Liver (tissue), 8 donors: ENCODE measurements at regions not wholly inside any gene's neighbourhood (a gene's known extent, or its start where the extent isn't known, plus 50 kb on each side); places are given as distances from the start of the nearest gene placed in this dataset.
"Not testable (repeated sequence)": the region's sequence is repeated elsewhere in the genome, so short reads cannot be mapped to it uniquely, and the experiment has no call there.

ENCODE experiments used
- DNase-seq: peaks from one replicate; pipeline ENCODE4 v3.0.0-alpha.2; 2017; ENCODE audit warnings: low spot score
- H3K27ac ChIP-seq, 2 donors: one replicate each; pipeline ENCODE4 v1.7.0; 2013; ENCODE audit warnings: inconsistent platforms in 2 of 2, low read length in 2 of 2, control low read depth in 1 of 2, low read depth in 1 of 2, mild to moderate bottlenecking in 1 of 2
- H3K27me3 ChIP-seq, 4 donors: one replicate each; pipeline versions ENCODE4 v1.6.1 to v1.7.0; 2013; ENCODE audit warnings: low read length in 3 of 4, inconsistent platforms in 1 of 4, mild to moderate bottlenecking in 1 of 4, moderate library complexity in 1 of 4; ENCODE audit not compliant: control insufficient read depth in 4 of 4, insufficient read depth in 4 of 4
- H3K36me3 ChIP-seq, 4 donors: one replicate each; pipeline versions ENCODE4 v1.6.1 to v1.7.0; 2013; ENCODE audit warnings: low read length in 3 of 4, mild to moderate bottlenecking in 3 of 4, low read depth in 1 of 4, moderate library complexity in 1 of 4; ENCODE audit not compliant: control insufficient read depth in 4 of 4, insufficient read depth in 3 of 4
- H3K4me1 ChIP-seq, 4 donors: one replicate each; pipeline versions ENCODE4 v1.6.1 to v1.7.0; 2013; ENCODE audit warnings: low read length in 3 of 4, mild to moderate bottlenecking in 3 of 4, moderate library complexity in 1 of 4; ENCODE audit not compliant: control insufficient read depth in 4 of 4, insufficient read depth in 4 of 4
- H3K4me3 ChIP-seq, 3 donors: one replicate each; pipeline versions ENCODE4 v1.6.1 to v1.7.0; 2013; ENCODE audit warnings: low read length in 3 of 3, control low read depth in 1 of 3, low read depth in 1 of 3, mild to moderate bottlenecking in 1 of 3
- H3K9ac ChIP-seq, 2 donors: one replicate each; pipeline ENCODE4 v1.7.0; 2013; ENCODE audit warnings: low read length in 2 of 2, mild to moderate bottlenecking in 2 of 2, moderate library complexity in 2 of 2, control low read depth in 1 of 2, low read depth in 1 of 2
- H3K9me3 ChIP-seq, 4 donors: one replicate each; pipeline versions ENCODE4 v1.6.1 to v1.7.0; 2013; ENCODE audit warnings: low read length in 3 of 4; ENCODE audit not compliant: control insufficient read depth in 4 of 4
- EGR1 ChIP-seq, 2 donors: IDR thresholded peaks; 2 replicates each; pipeline ENCODE4 v1.6.1; 2016 to 2018; ENCODE audit warnings: antibody characterized with exemption in 2 of 2, low read depth in 2 of 2
- FOXA1 ChIP-seq: IDR thresholded peaks from 2 replicates; pipeline ENCODE4 v1.6.1; 2016; ENCODE audit warnings: antibody characterized with exemption
- FOXA2 ChIP-seq: IDR thresholded peaks from 2 replicates; pipeline ENCODE4 v1.6.1; 2016; ENCODE audit warnings: antibody characterized with exemption
- GABPA ChIP-seq, 2 donors: IDR thresholded peaks in 1 of 2; conservative IDR thresholded peaks in 1 of 2; 2 replicates each; pipeline ENCODE4 v1.6.1; 2016; ENCODE audit warnings: antibody characterized with exemption in 2 of 2, mild to moderate bottlenecking in 1 of 2, moderate library complexity in 1 of 2
- HNF4A ChIP-seq, 2 donors: conservative IDR thresholded peaks; 2 replicates each; pipeline ENCODE4 v1.6.1; 2016; ENCODE audit warnings: antibody characterized with exemption in 2 of 2, mild to moderate bottlenecking in 2 of 2
- HNF4G ChIP-seq: IDR thresholded peaks from 2 replicates; pipeline ENCODE4 v1.6.1; 2016; ENCODE audit warnings: antibody characterized with exemption
- JUND ChIP-seq, 2 donors: IDR thresholded peaks; 2 replicates each; pipeline ENCODE4 v1.6.1; 2016; ENCODE audit warnings: antibody characterized with exemption in 2 of 2
- NR2F2 ChIP-seq: IDR thresholded peaks from 2 replicates; pipeline ENCODE4 v1.6.1; 2016; ENCODE audit warnings: antibody characterized with exemption
- RXRA ChIP-seq, 2 donors: IDR thresholded peaks; 2 replicates each; pipeline ENCODE4 v1.6.1; 2017 to 2018; ENCODE audit warnings: antibody characterized with exemption in 2 of 2, mild to moderate bottlenecking in 1 of 2
- SP1 ChIP-seq: IDR thresholded peaks from 2 replicates; pipeline ENCODE4 v1.6.1; 2018; ENCODE audit warnings: antibody characterized with exemption, mild to moderate bottlenecking
- TAF1 ChIP-seq: conservative IDR thresholded peaks from 2 replicates; pipeline ENCODE4 v1.6.1; 2016; ENCODE audit warnings: antibody characterized with exemption, mild to moderate bottlenecking
- YY1 ChIP-seq: IDR thresholded peaks from 2 replicates; pipeline ENCODE4 v1.6.1; 2016; ENCODE audit warnings: antibody characterized with exemption, mild to moderate bottlenecking
- WGBS: extraction: QIAGEN DNeasy Blood & Tissue Kit; methylation state at CpG from one replicate; pipeline ENCODE4 v1.1.7; 2013; 5-methylcytosine and 5-hydroxymethylcytosine counted together
- TF ChIP-seq, protein P1 (sequence below): IDR thresholded peaks from 2 replicates; pipeline ENCODE4 v1.6.1; 2016; ENCODE audit warnings: antibody characterized with exemption
- TF ChIP-seq, protein P2 (sequence below): IDR thresholded peaks from 2 replicates; pipeline ENCODE4 v1.6.1; 2016; ENCODE audit warnings: antibody characterized with exemption
- TF ChIP-seq, protein P3 (sequence below): fragments of 150-350 bp; IDR thresholded peaks from 2 replicates; pipeline ENCODE4 v1.5.1; 2017; ENCODE audit warnings: improper control_type of control experiment, low read depth, low read length; ENCODE audit not compliant: missing input control
- donor health status: healthy.
- donor health status: healthy.
- donor health status: healthy.
- donor health status: healthy.
- donor health status: healthy.

DNA sequence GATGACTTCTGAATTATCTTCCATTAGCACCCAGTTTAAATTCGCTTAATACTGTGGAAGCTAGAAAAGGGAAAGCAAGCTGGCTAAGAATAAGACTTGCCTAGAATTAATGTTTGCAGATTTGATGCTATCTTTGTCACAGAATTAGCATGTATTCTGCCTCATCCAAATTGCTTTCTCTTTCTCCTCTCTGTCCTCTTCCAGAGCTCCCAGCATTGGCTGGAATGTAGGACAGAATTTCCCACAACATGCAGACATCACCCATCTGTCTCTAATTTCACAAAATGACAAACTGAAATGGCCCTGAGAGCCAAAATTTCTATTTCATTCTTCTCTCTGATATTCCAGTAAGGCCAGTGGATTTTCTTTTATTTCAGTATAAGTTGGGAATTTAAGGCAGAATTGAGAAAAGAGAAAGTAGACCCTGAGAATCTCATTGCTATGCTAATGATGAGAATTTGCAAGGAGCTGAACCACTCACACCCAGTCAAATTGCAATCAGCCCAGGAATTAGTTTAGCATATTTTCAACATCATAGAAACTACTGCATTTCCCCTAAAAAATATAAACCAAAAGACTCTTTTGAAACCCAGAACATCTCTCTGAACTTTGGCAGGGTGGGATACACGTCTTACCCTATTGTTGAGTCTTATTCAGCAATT lies 188.8 kb downstream of the RCHY1 start:
- H3K4me3 ChIP-seq = no peak overlapping the region
- no peaks in the 10 kb centered on the region for H3K36me3 ChIP-seq
- TF ChIP-seq SP1 (no peak), EGR1 (IDR thresholded peaks at IDR 0.05; ENCODE audit: low read depth in 2 of 2) (no peak), HNF4A (conservative IDR thresholded peaks at IDR 0.05) (no peak), RXRA (IDR thresholded peaks at IDR 0.05) (no peak), YY1 (no peak), FOXA1 (no peak)
- DNase-seq = no peak
- H3K9me3 ChIP-seq = no peaks in the 10 kb centered on the region
- no peaks in the 10 kb centered on the region for H3K4me1 ChIP-seq
- H3K27ac ChIP-seq = no peak overlapping the region
- WGBS = 71% methylated on average over 2 of the region's 2 CpGs
- H3K9ac ChIP-seq = no peak overlapping the region
- peaks cover 0 to 4% (median 0%) of the 10 kb centered on the region in 4 donors for H3K27me3 ChIP-seq

DNA sequence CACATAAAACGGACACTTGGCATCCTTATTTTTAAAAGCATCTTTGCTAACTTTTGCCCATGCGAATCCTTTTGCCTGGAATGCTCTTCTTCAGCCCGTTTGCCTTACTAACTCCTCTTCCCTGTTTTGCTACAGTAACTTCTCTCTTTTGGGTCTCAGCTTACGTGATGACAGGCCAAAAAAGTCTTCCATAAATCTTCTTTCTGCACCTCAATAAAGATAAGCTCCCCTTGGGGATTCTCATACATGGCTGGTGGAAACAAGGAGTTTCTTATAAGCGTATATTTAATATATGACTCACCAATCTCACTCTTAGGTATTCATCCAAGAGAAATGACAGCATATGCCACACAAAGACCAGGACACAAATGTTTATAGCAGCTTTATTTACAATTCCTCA lies 192.7 kb downstream of the RCHY1 start:
- no peak overlapping the region for H3K27ac ChIP-seq
- H3K9ac ChIP-seq = no peak overlapping the region
- no peaks in the 10 kb centered on the region for H3K4me1 ChIP-seq
- H3K9me3 ChIP-seq = no peaks in the 10 kb centered on the region
- no peak for TF ChIP-seq FOXA1
- no peak for TF ChIP-seq FOXA2
- TF ChIP-seq HNF4A (conservative IDR thresholded peaks at IDR 0.05) = no peak
- TF ChIP-seq, protein P1, sequence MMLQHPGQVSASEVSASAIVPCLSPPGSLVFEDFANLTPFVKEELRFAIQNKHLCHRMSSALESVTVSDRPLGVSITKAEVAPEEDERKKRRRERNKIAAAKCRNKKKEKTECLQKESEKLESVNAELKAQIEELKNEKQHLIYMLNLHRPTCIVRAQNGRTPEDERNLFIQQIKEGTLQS = no peak
- TF ChIP-seq, protein P2, sequence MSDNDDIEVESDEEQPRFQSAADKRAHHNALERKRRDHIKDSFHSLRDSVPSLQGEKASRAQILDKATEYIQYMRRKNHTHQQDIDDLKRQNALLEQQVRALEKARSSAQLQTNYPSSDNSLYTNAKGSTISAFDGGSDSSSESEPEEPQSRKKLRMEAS = no peak
- no peak for TF ChIP-seq HNF4G
- no peak for TF ChIP-seq EGR1 (IDR thresholded peaks at IDR 0.05; ENCODE audit: low read depth in 2 of 2)
- TF ChIP-seq NR2F2 = no peak
- no peak for TF ChIP-seq RXRA (IDR thresholded peaks at IDR 0.05)
- no peak for TF ChIP-seq GABPA (IDR thresholded peaks at IDR 0.05 in 1 of 2, conservative IDR thresholded peaks at IDR 0.05 in 1 of 2)
- TF ChIP-seq, protein P3, sequence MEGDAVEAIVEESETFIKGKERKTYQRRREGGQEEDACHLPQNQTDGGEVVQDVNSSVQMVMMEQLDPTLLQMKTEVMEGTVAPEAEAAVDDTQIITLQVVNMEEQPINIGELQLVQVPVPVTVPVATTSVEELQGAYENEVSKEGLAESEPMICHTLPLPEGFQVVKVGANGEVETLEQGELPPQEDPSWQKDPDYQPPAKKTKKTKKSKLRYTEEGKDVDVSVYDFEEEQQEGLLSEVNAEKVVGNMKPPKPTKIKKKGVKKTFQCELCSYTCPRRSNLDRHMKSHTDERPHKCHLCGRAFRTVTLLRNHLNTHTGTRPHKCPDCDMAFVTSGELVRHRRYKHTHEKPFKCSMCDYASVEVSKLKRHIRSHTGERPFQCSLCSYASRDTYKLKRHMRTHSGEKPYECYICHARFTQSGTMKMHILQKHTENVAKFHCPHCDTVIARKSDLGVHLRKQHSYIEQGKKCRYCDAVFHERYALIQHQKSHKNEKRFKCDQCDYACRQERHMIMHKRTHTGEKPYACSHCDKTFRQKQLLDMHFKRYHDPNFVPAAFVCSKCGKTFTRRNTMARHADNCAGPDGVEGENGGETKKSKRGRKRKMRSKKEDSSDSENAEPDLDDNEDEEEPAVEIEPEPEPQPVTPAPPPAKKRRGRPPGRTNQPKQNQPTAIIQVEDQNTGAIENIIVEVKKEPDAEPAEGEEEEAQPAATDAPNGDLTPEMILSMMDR = no peak
- TF ChIP-seq TAF1 = no peak
- no peak for TF ChIP-seq JUND (IDR thresholded peaks at IDR 0.05)
- H3K36me3 ChIP-seq = no peaks in the 10 kb centered on the region
- DNase-seq = no peak
- H3K27me3 ChIP-seq = peaks cover 0 to 4% (median 0%) of the 10 kb centered on the region in 4 donors
- no peak overlapping the region for H3K4me3 ChIP-seq
- WGBS = 60% methylated on average over 5 of the region's 5 CpGs

GRCh38 chr4:75317641-75318040 lies 196.6 kb downstream of the RCHY1 start:
- H3K4me1 ChIP-seq, H3K9me3 ChIP-seq, H3K27me3 ChIP-seq, DNase-seq, H3K4me3 ChIP-seq, H3K36me3 ChIP-seq, H3K9ac ChIP-seq, H3K27ac ChIP-seq: not testable (repeated sequence)
- WGBS = 90% methylated on average over 10 of the region's 10 CpGs
